ENCODE measurements at regions not wholly inside any gene's neighbourhood (a gene's known extent, or its start where the extent isn't known, plus 50 kb on each side); places are given as distances from the start of the nearest gene placed in this dataset.

DNA sequence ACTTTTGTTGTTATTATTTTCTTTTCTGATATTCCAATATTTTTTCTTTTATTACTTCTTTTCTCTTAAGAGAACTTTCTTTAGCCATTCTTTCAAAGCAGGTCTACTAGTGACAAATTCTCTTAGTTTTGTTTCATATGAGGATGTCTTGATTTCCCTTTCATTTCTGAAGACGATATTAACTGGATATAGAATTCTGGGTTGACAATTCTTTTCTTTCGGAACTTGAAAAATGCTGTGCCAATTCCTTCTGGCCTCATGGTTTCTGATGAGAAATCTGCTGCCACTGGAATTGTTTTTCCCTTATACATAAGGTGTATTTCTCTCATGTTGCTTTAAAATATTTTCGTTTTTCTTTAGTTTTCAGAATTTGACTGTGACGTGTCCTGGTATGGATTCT is 97.0 kb upstream of the KIF5B start:
- Histone ChIP-seq H3K9me3 (peaks cover 0 to 8% of the 10 kb centered on the region in 2 donors), H3K27ac (no peak overlapping the region), H3K4me1 (peaks cover 0 to 3% of the 10 kb centered on the region in 2 donors), H3K27me3 (no peaks in the 10 kb centered on the region), H3K36me3 (no peaks in the 10 kb centered on the region), H3K4me3 (no peak overlapping the region)
- no peak for TF ChIP-seq POLR2A (IDR thresholded peaks at IDR 0.05)
- TF ChIP-seq, protein P1, sequence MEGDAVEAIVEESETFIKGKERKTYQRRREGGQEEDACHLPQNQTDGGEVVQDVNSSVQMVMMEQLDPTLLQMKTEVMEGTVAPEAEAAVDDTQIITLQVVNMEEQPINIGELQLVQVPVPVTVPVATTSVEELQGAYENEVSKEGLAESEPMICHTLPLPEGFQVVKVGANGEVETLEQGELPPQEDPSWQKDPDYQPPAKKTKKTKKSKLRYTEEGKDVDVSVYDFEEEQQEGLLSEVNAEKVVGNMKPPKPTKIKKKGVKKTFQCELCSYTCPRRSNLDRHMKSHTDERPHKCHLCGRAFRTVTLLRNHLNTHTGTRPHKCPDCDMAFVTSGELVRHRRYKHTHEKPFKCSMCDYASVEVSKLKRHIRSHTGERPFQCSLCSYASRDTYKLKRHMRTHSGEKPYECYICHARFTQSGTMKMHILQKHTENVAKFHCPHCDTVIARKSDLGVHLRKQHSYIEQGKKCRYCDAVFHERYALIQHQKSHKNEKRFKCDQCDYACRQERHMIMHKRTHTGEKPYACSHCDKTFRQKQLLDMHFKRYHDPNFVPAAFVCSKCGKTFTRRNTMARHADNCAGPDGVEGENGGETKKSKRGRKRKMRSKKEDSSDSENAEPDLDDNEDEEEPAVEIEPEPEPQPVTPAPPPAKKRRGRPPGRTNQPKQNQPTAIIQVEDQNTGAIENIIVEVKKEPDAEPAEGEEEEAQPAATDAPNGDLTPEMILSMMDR (IDR thresholded peaks at IDR 0.05), result no peak
- intact Hi-C loops (cut with DNase I; ENCODE audit: low total_unique reads), result no loop called here
- DNase-seq, result no peak

DNA sequence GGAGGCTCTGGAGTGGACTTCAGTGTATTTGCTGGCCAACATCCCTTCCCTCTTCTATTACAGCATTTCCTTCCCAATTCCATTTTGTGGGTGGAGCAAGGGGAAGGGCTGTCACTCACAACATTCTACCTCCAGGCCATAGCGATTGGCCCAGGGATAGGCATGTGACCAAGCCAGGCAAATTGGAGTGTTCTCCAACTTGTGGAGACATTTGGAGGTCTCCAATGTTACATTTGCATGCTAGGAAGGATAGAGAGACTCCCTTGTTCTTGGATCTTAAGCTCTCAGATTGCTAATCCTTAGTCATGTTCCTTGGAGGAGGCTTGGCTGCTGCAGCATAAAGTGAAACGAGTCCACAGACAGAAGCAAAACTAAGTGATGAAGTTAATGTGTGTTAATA is 95.6 kb upstream of the KIF5B start:
- intact Hi-C loops (cut with DNase I; ENCODE audit: low total_unique reads), result no loop called here
- Histone ChIP-seq H3K9me3 (peaks cover 0 to 8% of the 10 kb centered on the region in 2 donors), H3K36me3 (no peaks in the 10 kb centered on the region)

DNA sequence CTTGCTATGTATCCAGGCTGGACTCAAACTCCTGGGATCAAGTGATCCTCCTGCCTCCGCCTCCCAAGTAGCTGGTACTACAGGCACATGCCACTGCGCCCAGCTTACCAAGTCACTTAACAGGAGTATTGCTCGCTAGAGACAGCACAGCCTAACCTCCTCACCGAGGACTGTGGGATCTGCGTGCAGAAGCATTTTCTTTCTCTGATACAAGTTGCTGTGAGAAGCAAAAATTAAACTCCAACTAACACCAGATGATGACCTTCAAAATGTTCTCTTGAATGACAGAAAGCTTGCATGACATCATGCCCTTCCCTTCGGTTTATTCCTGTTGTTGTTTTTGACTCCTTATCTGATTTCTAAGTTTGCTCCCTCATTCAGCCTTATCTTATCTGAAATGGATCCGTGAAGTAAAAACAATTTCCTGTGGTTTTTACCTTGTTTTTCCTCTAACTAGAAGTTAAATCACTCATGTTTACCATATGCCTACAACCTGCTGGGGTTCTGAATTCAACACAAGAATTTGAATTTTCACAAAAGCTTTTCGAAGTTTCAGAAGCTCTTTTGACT is 94.4 kb upstream of the KIF5B start:
- intact Hi-C loops (cut with DNase I; ENCODE audit: low total_unique reads), result no loop called here
- peak overlapping the region; percentile 64 to 79 for H3K27ac ChIP-seq
- TF ChIP-seq, protein P1 (IDR thresholded peaks at IDR 0.05), result no peak
- no peak for TF ChIP-seq POLR2A (IDR thresholded peaks at IDR 0.05)
- H3K4me3 ChIP-seq, result no peak overlapping the region
- H3K27me3 ChIP-seq, result no peaks in the 10 kb centered on the region
- no peak for DNase-seq
- peaks cover 0 to 3% of the 10 kb centered on the region in 2 donors for H3K4me1 ChIP-seq
- H3K36me3 ChIP-seq, result no peaks in the 10 kb centered on the region
- H3K9me3 ChIP-seq, result peaks cover 0 to 8% of the 10 kb centered on the region in 2 donors

More for the DNA sequence above, 95.6 kb upstream of the KIF5B start:
- no peak for DNase-seq
- H3K27me3 ChIP-seq, result no peaks in the 10 kb centered on the region
- no peak for TF ChIP-seq POLR2A (IDR thresholded peaks at IDR 0.05)
- TF ChIP-seq, protein P1 (IDR thresholded peaks at IDR 0.05), result no peak
- no peak overlapping the region for H3K27ac ChIP-seq
- peaks cover 0 to 3% of the 10 kb centered on the region in 2 donors for H3K4me1 ChIP-seq
- H3K4me3 ChIP-seq, result no peak overlapping the region

DNA sequence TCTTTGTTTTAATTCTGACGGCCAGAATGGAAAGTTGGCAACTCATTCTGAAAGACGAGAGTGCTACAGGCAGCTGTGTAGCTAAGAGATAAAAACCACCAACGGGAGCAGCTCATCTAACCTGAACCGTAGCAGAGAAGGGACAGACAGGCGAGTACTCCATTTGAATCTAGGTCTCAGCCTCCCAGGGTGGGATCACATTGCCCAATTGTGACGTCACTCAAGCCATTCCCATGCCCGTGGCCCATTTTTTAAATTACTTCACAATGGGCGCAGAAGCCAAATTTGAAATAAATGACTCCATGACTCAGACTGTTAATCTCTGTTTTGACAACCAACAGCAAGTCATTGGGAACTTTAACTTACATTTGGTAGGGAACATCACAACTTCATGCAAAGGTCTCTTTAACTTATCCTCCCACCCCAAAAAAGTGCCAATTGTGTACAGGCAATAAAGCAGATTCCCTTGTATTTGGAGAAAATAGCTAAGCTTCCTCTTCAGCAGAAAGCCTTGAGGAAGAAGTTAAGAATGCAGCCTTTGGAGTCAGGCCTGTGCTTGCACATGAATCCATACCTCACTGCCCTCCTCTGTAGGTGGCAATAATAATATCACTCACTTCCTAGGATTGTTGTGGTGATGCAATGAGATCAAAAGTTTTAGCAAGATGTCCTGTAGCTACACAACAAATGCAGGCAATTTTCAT is 93.2 kb upstream of the KIF5B start:
- intact Hi-C loops (cut with DNase I; ENCODE audit: low total_unique reads), result no loop called here
- peak; percentile 87 to 88 for DNase-seq
- Histone ChIP-seq H3K27ac (peak overlapping the region; percentile 64 to 79), H3K27me3 (no peaks in the 10 kb centered on the region), H3K9me3 (peaks cover 0 to 8% of the 10 kb centered on the region in 2 donors), H3K4me1 (peaks cover 0 to 3% of the 10 kb centered on the region in 2 donors), H3K4me3 (peak overlapping the region in 1 of 2 donors; percentile 5), H3K36me3 (no peaks in the 10 kb centered on the region)
- peak in 1 of 2 donors; percentile 14 for TF ChIP-seq POLR2A (IDR thresholded peaks at IDR 0.05)
- TF ChIP-seq, protein P1 (IDR thresholded peaks at IDR 0.05), result no peak

DNA sequence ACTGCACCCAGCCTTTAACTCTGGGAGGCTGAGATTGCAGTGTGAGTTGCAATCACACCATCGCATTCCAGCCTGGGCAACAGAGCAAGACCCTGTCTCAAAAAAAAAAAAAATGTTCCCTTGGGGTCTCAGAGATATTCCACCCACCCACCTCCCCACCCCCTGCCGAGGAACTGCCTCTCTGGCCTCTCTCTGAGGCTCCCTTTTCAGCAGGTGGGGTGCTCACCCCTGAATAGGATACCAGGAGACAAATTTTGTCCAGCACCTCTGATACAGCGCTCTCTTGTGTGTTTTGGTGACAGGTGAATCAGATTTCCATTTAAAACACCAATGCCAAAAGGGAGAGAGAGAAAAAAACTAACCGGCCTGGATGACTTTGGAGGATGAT is 92.6 kb upstream of the KIF5B start:
- DNase-seq, result no peak
- Histone ChIP-seq H3K27ac (peak overlapping the region; percentile 64 to 79), H3K4me3 (peak overlapping the region in 1 of 2 donors; percentile 5), H3K36me3 (no peaks in the 10 kb centered on the region), H3K27me3 (no peaks in the 10 kb centered on the region), H3K9me3 (peaks cover 0 to 6% of the 10 kb centered on the region in 2 donors), H3K4me1 (peaks cover 0 to 3% of the 10 kb centered on the region in 2 donors)
- intact Hi-C loops (cut with DNase I; ENCODE audit: low total_unique reads), result no loop called here
- TF ChIP-seq, protein P1 (IDR thresholded peaks at IDR 0.05), result no peak
